SKM-1 treated with dmso at 0.1 percent for 144 hours (cell line): ENCODE measurements at regions not wholly inside any gene's neighbourhood (a gene's known extent, or its start where the extent isn't known, plus 50 kb on each side); places are given as distances from the start of the nearest gene placed in this dataset.

Experiments
- DNase-seq: peaks from one replicate; lab custom pipeline; 2025; ENCODE audit not compliant: unreplicated experiment; lab: John Stamatoyannopoulos, UW

DNA sequence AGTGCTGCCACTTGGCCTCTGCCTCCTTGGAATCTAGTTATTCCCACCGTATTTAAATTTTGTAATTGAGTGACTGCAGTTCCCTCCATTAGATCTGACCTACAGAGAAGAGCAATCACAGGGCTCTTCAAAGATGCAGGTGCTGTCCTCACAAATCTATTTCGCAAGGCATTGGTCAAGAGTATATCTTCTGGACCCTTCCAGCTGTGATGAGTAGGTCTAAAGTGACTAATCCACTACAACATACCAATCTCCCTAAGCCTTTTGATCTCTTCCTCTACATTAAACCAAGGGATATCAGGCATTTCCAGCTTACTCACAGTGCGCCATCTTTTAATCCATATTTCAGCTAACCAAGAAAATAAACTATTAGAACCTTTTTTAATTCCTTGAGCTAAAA lies 65.1 kb upstream of the COL3A1 start:
- no peak for DNase-seq

DNA sequence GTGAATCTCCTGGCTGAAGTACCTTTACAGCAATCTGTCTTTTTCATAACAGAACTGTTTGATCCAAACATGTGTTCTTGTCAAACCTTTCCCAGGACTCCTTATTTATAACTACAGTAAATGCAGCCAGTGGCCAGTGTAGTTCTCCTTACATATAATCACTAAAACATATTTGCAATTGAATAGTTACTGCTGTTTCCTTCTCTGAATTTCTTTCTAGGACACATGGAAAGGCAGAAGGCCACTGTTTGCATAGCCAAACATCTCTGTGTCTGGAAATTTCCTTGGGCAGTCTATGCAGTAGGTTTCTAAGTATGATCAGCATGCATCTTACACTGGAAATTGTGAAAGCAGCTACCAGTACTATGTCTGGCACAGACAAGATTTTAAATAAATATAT lies 57.4 kb upstream of the COL3A1 start:
- DNase-seq: no peak

DNA sequence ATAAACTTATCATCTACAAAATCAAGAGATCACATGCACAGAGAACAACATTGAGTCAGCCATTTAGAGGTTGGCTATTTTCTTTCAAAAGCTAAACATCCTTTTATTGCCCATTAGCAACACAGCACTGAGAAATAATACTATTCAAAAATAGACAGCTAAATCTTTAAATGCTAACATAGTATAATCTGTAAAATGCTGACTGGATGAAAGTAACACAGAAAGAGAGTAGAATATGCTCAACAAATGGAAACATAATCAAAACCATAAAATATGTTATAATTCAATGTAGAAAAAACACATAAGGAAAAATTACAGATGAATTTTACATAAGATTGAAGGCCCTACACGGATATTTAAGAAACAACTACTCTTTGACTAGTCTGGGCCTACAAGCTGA lies 56.5 kb upstream of the COL3A1 start:
- DNase-seq: no peak

DNA sequence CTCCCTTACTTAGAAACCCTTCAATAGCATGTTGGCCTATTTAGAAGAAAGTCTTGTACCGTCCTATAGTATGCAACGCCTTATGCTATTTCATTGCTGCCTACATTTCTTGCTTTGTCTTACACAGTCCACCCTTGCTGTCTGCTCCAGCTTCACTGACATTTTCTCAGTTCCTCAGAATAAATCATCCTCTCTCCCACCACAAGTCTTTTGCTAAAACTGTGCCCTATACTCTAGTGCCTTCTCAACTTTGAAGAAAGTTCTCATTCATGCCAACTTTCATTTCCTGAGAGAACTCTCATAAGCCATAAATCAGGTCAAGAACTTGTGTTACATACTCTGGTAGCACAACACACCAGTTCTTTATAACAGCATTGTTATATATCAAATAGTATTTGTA lies 54.3 kb upstream of the COL3A1 start:
- DNase-seq: no peak

DNA sequence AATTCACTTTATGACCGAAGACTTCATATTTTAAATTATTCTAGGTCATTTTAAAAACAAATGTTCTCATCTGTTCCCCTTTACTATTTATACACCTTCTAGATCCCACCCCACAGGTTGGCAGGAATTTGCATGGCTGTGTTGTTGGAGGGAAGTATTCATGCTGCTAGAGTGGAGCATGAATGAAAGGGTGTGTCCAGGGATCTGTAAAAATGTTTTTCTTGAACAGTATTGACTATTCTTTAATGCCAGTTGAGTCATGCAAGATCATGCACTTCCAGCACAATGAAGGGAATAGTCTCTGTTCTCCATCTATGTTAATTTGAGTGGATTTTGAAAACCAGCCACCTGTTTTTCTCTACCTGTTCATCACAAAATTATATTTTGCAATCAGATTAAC lies 52.0 kb upstream of the COL3A1 start:
- DNase-seq: no peak
